LHCN-M2 (cell line): ENCODE measurements at regions not wholly inside any gene's neighbourhood (a gene's known extent, or its start where the extent isn't known, plus 50 kb on each side); places are given as distances from the start of the nearest gene placed in this dataset.
A peak's percentile ranks its signal among the peaks of the same experiment; 100 is the strongest.

ENCODE experiments used
- DNase-seq: peaks from one replicate; pipeline ENCODE4 v3.0.0-alpha.2; 2012; ENCODE audit warnings: low read depth

DNA sequence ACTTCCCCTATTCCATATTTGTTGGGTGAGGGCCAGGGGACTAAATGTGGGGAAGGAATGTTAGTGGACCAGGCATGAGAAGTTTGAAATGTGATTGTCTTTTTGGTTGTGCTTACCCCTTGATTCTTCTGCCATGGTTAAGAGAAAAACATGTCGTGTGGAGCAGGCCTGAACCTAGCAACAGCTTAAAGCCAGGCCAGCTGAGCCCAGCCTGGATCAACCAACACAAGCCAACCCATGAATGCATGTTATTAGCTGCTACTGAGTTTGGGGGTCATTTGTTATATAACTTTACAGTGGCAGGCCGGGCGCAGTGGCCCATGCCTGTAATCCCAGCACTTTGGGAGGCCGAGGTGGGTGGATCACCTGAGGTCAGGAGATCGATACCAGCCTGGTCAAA is 52.4 kb upstream of the TRIO start:
- no peak for DNase-seq

DNA sequence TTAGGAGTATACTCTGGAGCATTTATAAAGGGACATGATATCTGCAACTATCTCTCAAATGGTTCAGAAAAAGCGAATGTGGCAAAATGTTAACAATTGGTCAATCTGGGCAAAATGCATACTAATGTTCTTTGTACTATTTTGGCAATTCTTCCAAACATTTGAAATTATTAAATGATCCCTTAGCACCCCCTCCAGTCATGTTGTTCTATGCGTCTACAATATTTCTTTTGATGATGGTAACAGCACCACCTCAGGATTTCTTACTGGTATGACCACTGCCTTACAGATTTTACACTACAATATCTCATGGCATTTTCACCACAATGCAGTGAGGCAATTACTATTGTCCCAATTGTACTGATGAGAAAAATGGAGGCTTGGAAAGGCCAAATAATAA is 52.9 kb upstream of the TRIO start:
- peak; percentile 21 for DNase-seq

GRCh38 chr5:14089198-14089597 is 53.9 kb upstream of the TRIO start:
- no peak for DNase-seq

DNA sequence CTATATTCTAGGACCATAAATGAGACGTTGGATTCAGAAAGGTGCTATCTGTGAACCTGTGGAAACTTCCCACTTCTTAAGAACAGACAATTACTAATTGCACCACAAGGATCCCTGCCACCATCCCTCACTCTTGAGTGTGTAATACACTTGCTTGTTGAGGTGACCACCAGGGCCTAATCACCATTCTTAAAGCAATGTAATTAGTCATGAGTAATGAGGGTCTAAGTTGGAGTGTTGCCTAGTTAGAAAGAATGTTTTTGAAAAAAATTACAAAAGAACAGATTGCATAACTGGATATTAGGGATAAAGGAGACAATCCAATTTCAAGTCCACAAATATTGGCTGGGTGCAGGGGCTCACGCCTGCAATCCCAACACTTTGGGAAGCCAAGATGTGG is 56.9 kb upstream of the TRIO start:
- no peak for DNase-seq

DNA sequence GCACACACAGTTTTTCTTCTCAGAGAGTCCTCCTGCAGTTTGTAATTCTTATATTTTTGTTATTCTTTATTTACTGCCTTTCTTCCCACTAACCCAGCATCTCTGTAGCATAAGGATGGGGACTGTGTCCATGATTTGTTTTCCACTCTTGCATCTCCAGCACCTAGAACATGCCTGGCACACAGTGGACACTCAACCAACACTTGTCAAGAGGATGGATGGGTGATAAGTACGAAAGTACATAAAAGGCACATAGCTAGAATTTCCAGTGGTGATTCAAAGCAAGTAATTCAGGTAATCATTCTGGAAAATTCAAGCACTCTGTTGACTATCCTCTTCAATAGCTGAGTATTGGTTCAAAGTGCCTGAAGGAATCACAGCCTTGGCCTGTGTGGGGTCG is 60.2 kb upstream of the TRIO start:
- DNase-seq, result no peak

GRCh38 chr5:14082523-14082922 is 60.6 kb upstream of the TRIO start:
- no peak for DNase-seq

DNA sequence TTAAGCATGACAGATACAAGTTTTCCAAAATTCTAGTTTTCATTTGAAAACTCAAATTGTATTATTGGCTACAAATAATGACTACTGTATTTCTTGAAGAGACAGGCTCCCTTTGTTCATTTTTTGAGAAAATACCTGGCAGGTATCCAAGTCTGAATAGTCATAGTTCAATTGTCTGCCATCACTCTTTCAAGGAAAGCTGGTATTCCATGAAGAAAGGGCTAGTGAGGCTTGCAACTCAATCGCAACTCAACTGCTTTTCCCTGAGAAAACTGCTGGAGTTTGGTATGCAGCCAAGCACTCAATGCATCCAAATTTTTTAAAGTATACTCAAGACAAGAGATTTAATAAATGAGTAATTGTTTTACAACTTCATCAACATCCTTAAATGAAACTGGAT is 61.4 kb upstream of the TRIO start:
- DNase-seq, result no peak

GRCh38 chr5:14078716-14079115 is 64.4 kb upstream of the TRIO start:
- DNase-seq, result no peak

DNA sequence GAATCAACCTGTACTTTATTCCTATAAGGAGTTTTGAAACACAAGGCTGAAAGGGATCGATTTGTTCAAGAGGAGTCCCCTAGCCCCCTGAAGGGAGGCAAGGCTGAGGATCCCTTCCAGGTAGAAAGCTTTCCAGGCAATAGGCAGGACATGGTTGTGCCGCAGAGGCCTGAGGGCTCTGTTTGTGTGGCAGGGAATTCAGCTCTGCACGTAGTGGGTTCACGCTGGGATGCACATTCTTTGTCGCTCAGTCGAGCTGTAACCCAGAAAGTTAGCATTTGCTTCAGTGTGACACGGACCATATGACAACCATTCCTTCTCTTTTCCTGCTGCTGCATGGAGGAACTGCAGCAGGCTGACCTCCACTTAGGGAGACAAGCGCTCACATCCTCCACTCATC is 65.6 kb upstream of the TRIO start:
- DNase-seq, result no peak

- DNase-seq, result no peak
Measured at GRCh38 chr5:14076561-14076960, 66.6 kb upstream of the TRIO start.

- no peak for DNase-seq
Measured at GRCh38 chr5:14075937-14076336, 67.2 kb upstream of the TRIO start.

DNA sequence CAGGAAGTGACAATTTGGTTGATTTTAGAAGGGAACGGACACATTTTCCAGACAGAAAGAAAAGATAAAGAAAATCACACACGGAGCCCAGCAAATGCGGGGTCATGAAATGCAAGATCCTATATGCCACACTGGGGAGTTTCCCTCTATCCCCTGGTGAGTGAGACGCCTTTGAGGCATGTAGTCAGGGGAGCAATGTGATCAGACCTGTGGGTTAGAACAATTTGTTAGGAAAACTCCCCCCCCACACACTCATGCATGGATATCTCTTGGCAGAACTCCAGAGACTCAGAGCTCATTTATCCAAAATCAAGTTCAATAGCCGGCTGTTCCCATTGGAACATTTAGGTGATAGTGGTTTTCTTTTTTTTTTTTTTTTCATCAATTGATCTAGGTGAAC is 71.7 kb upstream of the TRIO start:
- DNase-seq, result no peak

DNA sequence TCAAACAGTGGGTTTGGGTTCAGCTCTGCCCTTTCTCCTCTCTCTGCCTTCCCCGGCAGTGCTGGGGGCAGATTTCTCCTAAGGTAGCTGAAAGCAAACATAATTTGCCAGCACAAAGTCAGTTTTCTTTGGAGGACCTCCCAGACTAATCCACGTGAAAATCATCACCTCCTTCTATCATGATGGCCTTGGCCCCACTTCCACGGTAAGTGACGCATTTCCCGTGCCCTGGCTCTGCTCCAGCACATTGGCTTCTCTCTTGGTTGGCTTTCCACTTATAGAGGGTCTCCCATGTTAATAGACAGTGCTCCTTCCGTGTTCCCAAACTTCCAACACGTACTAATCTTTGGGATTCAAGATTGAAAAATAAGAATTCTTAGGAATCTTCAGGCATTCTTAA is 74.1 kb upstream of the TRIO start:
- no peak for DNase-seq

DNA sequence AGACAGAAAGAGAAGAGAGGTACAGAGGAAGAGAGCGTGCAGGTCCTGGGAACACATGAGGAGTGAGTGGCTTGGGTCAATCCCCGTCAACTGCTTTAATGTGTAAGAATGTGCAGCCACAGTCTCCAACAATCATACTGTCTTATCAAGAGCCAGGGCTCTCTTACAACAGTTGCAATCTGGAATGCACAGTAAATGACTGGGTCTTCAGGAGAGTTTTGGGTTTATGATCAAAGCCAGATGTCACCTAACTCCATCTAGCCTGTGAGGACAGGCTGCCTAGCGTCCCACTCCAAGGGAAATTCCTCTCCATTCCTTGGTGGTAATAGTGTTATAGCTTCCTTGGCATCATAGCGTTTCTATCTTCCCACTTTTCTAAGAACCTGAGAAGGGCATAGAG is 75.0 kb upstream of the TRIO start:
- DNase-seq, result no peak

- no peak for DNase-seq
Measured at GRCh38 chr5:14066326-14066725, 76.8 kb upstream of the TRIO start.

GRCh38 chr5:14064841-14065240 is 78.3 kb upstream of the TRIO start:
- peak; percentile 57 for DNase-seq

DNA sequence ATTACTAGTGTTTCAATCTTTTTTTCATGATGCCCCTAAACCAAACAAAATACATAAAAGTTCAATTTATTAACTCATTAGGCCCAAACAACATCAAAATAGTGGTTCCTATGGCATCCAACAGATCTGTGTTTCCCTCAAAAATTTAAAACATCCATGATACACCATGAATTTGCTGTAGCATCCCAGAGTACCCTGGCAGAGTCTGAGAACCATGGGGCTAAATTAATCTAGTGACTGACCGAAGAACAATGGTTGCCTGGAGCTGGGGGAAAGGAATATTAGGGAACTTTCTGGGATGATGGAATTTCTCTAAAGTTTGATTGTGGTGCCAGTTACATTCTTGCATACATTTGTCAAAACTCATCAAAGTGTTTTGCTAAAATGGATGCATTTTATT is 79.5 kb upstream of the TRIO start:
- DNase-seq, result no peak

DNA sequence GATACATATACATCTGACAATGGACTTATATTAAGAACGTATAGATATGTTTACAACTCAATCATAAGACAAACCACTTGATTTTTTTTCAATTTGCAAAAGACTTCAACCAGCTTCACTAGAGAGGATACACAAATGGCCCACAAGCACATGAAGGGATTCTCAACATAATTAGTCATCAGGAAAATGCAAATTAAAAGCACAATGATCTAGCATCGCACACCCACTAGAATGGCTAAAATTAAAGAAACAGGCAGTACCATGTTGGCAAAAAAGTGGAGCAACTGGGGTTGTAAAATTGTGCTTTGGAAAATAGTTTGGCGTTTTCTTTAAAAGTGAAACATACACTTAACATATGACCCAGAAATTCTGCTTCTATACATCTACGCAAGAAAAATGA is 80.0 kb upstream of the TRIO start:
- peak; percentile 68 for DNase-seq

GRCh38 chr5:14062178-14062577 is 81.0 kb upstream of the TRIO start:
- peak; percentile 96 for DNase-seq

- no peak for DNase-seq
Measured at GRCh38 chr5:14061106-14061505, 82.0 kb upstream of the TRIO start.

- no peak for DNase-seq
Measured at GRCh38 chr5:14060218-14060617, 82.9 kb upstream of the TRIO start.

GRCh38 chr5:14059810-14060209 is 83.3 kb upstream of the TRIO start:
- DNase-seq, result no peak

GRCh38 chr5:14057289-14057688 is 85.9 kb upstream of the TRIO start:
- DNase-seq, result no peak

DNA sequence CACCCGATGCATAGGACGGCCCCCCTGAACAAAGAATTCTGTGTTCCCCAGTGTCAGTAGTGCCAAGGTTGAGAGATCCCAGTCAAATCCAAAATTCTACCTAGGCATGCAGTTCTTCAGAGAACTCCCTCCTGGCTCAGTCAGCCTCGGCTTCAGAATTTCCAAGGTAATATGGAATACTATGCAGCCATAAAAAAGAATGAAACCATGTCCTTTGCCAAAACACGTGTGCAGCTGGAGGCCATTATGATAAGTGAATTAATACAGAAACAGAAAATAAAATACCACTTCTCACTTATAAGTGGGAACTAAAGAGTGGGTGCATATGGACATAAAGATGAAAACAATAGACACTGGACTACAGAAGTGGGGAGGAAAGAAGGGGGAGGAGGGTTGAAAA is 87.1 kb upstream of the TRIO start:
- no peak for DNase-seq
